HG02884 (cell line): ENCODE measurements at regions not wholly inside any gene's neighbourhood (a gene's known extent, or its start where the extent isn't known, plus 50 kb on each side); places are given as distances from the start of the nearest gene placed in this dataset.
A peak's percentile ranks its signal among the peaks of the same experiment; 100 is the strongest.
"Not testable (repeated sequence)": the region's sequence is repeated elsewhere in the genome, so short reads cannot be mapped to it uniquely, and the experiment has no call there.

ENCODE experiments used
- ATAC-seq: cut with Tn5 transposase; IDR thresholded peaks from one replicate; pipeline ENCODE4 v1.9.1; 2021; ENCODE audit warnings: mild to moderate bottlenecking, moderate library complexity; ENCODE audit not compliant: unreplicated experiment

- no peak for ATAC-seq
Measured at GRCh38 chr7:85376589-85376988, 189.7 kb upstream of the SEMA3D start.

GRCh38 chr7:85356916-85357315, 170.1 kb upstream of the SEMA3D start:
- no peak for ATAC-seq

GRCh38 chr7:85343484-85343883, 156.6 kb upstream of the SEMA3D start:
- ATAC-seq = peak; percentile 68

GRCh38 chr7:85342781-85343180, 155.9 kb upstream of the SEMA3D start:
- ATAC-seq = no peak

GRCh38 chr7:85341973-85342372, 155.1 kb upstream of the SEMA3D start:
- no peak for ATAC-seq

GRCh38 chr7:85341121-85341520, 154.3 kb upstream of the SEMA3D start:
- no peak for ATAC-seq

- no peak for ATAC-seq
Measured at GRCh38 chr7:85336086-85336485, 149.2 kb upstream of the SEMA3D start.

GRCh38 chr7:85335113-85335512, 148.3 kb upstream of the SEMA3D start:
- ATAC-seq = not testable (repeated sequence)

- ATAC-seq = no peak
Measured at GRCh38 chr7:85328456-85328998, 141.7 kb upstream of the SEMA3D start.

GRCh38 chr7:85324145-85324799, 137.4 kb upstream of the SEMA3D start:
- no peak for ATAC-seq

- ATAC-seq = no peak
Measured at GRCh38 chr7:85322252-85322651, 135.4 kb upstream of the SEMA3D start.

- ATAC-seq = no peak
Measured at GRCh38 chr7:85320699-85321476, 134.0 kb upstream of the SEMA3D start.

- ATAC-seq = no peak
Measured at GRCh38 chr7:85316489-85316888, 129.6 kb upstream of the SEMA3D start.

- ATAC-seq = no peak
Measured at GRCh38 chr7:85310301-85310700, 123.4 kb upstream of the SEMA3D start.

GRCh38 chr7:85306115-85306514, 119.3 kb upstream of the SEMA3D start:
- no peak for ATAC-seq

GRCh38 chr7:85294176-85294575, 107.3 kb upstream of the SEMA3D start:
- ATAC-seq = no peak

GRCh38 chr7:85292908-85293576, 106.2 kb upstream of the SEMA3D start:
- ATAC-seq = no peak

- no peak for ATAC-seq
Measured at GRCh38 chr7:85290269-85290668, 103.4 kb upstream of the SEMA3D start.

GRCh38 chr7:85289279-85289678, 102.4 kb upstream of the SEMA3D start:
- ATAC-seq = peak; percentile 52

GRCh38 chr7:85287106-85287825, 100.4 kb upstream of the SEMA3D start:
- ATAC-seq = no peak

GRCh38 chr7:85286446-85286845, 99.6 kb upstream of the SEMA3D start:
- ATAC-seq = no peak
